HG03342 (cell line): ENCODE measurements at regions not wholly inside any gene's neighbourhood (a gene's known extent, or its start where the extent isn't known, plus 50 kb on each side); places are given as distances from the start of the nearest gene placed in this dataset.
A peak's percentile ranks its signal among the peaks of the same experiment; 100 is the strongest.
"Not testable (repeated sequence)": the region's sequence is repeated elsewhere in the genome, so short reads cannot be mapped to it uniquely, and the experiment has no call there.

Source experiments
- ATAC-seq: cut with Tn5 transposase; IDR thresholded peaks from one replicate; pipeline ENCODE4 v1.9.1; 2021; ENCODE audit warnings: mild to moderate bottlenecking, moderate library complexity; ENCODE audit not compliant: unreplicated experiment

- ATAC-seq: no peak
Measured at GRCh38 chr1:229854620-229855019, 212.4 kb upstream of the GALNT2 start.

GRCh38 chr1:229856009-229856650 lies 210.9 kb upstream of the GALNT2 start:
- peak; percentile 97 for ATAC-seq

- ATAC-seq: no peak
Measured at GRCh38 chr1:229857585-229857984, 209.5 kb upstream of the GALNT2 start.

GRCh38 chr1:229859026-229859425 lies 208.0 kb upstream of the GALNT2 start:
- no peak for ATAC-seq

GRCh38 chr1:229860926-229861325 lies 206.1 kb upstream of the GALNT2 start:
- ATAC-seq: no peak

GRCh38 chr1:229862017-229862774 lies 204.8 kb upstream of the GALNT2 start:
- ATAC-seq: no peak

- no peak for ATAC-seq
Measured at GRCh38 chr1:229863651-229864545, 203.1 kb upstream of the GALNT2 start.

- ATAC-seq: no peak
Measured at GRCh38 chr1:229864686-229865230, 202.3 kb upstream of the GALNT2 start.

- ATAC-seq: not testable (repeated sequence)
Measured at GRCh38 chr1:229865321-229865720, 201.7 kb upstream of the GALNT2 start.

- ATAC-seq: no peak
Measured at GRCh38 chr1:229867726-229868125, 199.3 kb upstream of the GALNT2 start.

- no peak for ATAC-seq
Measured at GRCh38 chr1:229869240-229869639, 197.8 kb upstream of the GALNT2 start.

- ATAC-seq: no peak
Measured at GRCh38 chr1:229869687-229870086, 197.4 kb upstream of the GALNT2 start.

- ATAC-seq: no peak
Measured at GRCh38 chr1:229870381-229870780, 196.7 kb upstream of the GALNT2 start.

- ATAC-seq: no peak
Measured at GRCh38 chr1:229871078-229871676, 195.9 kb upstream of the GALNT2 start.

- no peak for ATAC-seq
Measured at GRCh38 chr1:229874136-229874535, 192.9 kb upstream of the GALNT2 start.

- ATAC-seq: no peak
Measured at GRCh38 chr1:229874609-229875008, 192.4 kb upstream of the GALNT2 start.

GRCh38 chr1:229875086-229875485 lies 192.0 kb upstream of the GALNT2 start:
- no peak for ATAC-seq

GRCh38 chr1:229879746-229880145 lies 187.3 kb upstream of the GALNT2 start:
- no peak for ATAC-seq

- no peak for ATAC-seq
Measured at GRCh38 chr1:229880271-229881170, 186.5 kb upstream of the GALNT2 start.

GRCh38 chr1:229882621-229883020 lies 184.4 kb upstream of the GALNT2 start:
- ATAC-seq: no peak
